ENCODE measurements at regions not wholly inside any gene's neighbourhood (a gene's known extent, or its start where the extent isn't known, plus 50 kb on each side); places are given as distances from the start of the nearest gene placed in this dataset.

DNA sequence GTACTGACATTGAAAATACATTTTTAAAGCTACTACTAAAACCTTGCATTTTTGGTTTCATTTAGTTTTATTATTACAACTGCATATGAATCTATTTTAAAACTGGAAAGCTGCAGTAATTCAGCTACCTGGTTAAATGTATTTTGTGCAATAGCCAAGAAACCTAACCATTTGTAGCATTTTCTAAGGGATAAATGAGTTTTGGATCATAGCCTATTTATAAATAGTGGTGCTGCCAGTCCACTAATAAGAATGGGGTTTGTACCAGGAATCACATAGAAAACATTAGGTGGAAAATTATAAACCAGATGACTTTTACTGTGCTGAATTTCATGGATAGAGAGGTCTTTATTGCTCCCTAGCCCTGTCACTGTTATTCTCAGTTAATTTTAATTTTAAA is 454.7 kb downstream of the DIPK2A start:
- TF ChIP-seq, protein P1, sequence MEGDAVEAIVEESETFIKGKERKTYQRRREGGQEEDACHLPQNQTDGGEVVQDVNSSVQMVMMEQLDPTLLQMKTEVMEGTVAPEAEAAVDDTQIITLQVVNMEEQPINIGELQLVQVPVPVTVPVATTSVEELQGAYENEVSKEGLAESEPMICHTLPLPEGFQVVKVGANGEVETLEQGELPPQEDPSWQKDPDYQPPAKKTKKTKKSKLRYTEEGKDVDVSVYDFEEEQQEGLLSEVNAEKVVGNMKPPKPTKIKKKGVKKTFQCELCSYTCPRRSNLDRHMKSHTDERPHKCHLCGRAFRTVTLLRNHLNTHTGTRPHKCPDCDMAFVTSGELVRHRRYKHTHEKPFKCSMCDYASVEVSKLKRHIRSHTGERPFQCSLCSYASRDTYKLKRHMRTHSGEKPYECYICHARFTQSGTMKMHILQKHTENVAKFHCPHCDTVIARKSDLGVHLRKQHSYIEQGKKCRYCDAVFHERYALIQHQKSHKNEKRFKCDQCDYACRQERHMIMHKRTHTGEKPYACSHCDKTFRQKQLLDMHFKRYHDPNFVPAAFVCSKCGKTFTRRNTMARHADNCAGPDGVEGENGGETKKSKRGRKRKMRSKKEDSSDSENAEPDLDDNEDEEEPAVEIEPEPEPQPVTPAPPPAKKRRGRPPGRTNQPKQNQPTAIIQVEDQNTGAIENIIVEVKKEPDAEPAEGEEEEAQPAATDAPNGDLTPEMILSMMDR (IDR thresholded peaks at IDR 0.05; ENCODE audit: low read depth, low read length, poor library complexity, severe bottlenecking), result no peak
- TF ChIP-seq EZH2phosphoT487 (IDR thresholded peaks at IDR 0.05; ENCODE audit: borderline replicate concordance, low read length), result no peak

Data from DOHH2 (cell line).